Nephron (organoid): ENCODE measurements at regions not wholly inside any gene's neighbourhood (a gene's known extent, or its start where the extent isn't known, plus 50 kb on each side); places are given as distances from the start of the nearest gene placed in this dataset.

ENCODE experiments used
- H3K27ac Mint-ChIP-seq, 3 experiments: 2 replicates each; pipeline ENCODE4 v1.8.0; 2020; ENCODE audit warnings: mixed read lengths in 3 of 3, mild to moderate bottlenecking in 2 of 3, moderate library complexity in 1 of 3
- H3K27me3 Mint-ChIP-seq: 2 replicates; pipeline ENCODE4 v1.8.0; 2021; ENCODE audit warnings: low read depth, mild to moderate bottlenecking, moderate library complexity, mixed read lengths
- H3K36me3 Mint-ChIP-seq: 2 replicates; pipeline ENCODE4 v1.8.0; 2020; ENCODE audit warnings: low read depth, mixed read lengths
- H3K4me1 Mint-ChIP-seq: 2 replicates; pipeline ENCODE4 v1.8.0; 2020; ENCODE audit warnings: mixed read lengths
- H3K4me3 Mint-ChIP-seq, 3 experiments: 2 replicates each; pipeline ENCODE4 v1.8.0; 2020; ENCODE audit warnings: mild to moderate bottlenecking in 3 of 3, mixed read lengths in 3 of 3, moderate library complexity in 2 of 3
- H3K9me3 Mint-ChIP-seq: 2 replicates; pipeline ENCODE4 v1.8.0; 2020; ENCODE audit warnings: mixed read lengths
- TF ChIP-seq, protein P1 (sequence below), 3 experiments: fragments of 200-600 bp; sonication (generic); IDR thresholded peaks; one replicate each; pipeline ENCODE4 v1.5.0; 2021; ENCODE audit warnings: antibody characterized with exemption in 3 of 3; ENCODE audit not compliant: unreplicated experiment in 3 of 3

- no peaks in the 10 kb centered on the region for H3K36me3 Mint-ChIP-seq
- H3K27me3 Mint-ChIP-seq = no peaks in the 10 kb centered on the region
- H3K4me3 Mint-ChIP-seq = no peak overlapping the region
- peaks cover 7% of the 10 kb centered on the region for H3K4me1 Mint-ChIP-seq
- no peaks in the 10 kb centered on the region for H3K9me3 Mint-ChIP-seq
- no peak overlapping the region for H3K27ac Mint-ChIP-seq
- TF ChIP-seq, protein P1, sequence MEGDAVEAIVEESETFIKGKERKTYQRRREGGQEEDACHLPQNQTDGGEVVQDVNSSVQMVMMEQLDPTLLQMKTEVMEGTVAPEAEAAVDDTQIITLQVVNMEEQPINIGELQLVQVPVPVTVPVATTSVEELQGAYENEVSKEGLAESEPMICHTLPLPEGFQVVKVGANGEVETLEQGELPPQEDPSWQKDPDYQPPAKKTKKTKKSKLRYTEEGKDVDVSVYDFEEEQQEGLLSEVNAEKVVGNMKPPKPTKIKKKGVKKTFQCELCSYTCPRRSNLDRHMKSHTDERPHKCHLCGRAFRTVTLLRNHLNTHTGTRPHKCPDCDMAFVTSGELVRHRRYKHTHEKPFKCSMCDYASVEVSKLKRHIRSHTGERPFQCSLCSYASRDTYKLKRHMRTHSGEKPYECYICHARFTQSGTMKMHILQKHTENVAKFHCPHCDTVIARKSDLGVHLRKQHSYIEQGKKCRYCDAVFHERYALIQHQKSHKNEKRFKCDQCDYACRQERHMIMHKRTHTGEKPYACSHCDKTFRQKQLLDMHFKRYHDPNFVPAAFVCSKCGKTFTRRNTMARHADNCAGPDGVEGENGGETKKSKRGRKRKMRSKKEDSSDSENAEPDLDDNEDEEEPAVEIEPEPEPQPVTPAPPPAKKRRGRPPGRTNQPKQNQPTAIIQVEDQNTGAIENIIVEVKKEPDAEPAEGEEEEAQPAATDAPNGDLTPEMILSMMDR (IDR thresholded peaks at IDR 0.05; ENCODE audit: unreplicated experiment in 3 of 3) = no peak
Observed at GRCh38 chr5:164651546-164652275, 1146.3 kb downstream of the MAT2B start.

GRCh38 chr5:164652276-164652660, 1146.8 kb downstream of the MAT2B start:
- H3K4me3 Mint-ChIP-seq = no peak overlapping the region
- H3K27ac Mint-ChIP-seq = no peak overlapping the region
- no peaks in the 10 kb centered on the region for H3K27me3 Mint-ChIP-seq
- H3K36me3 Mint-ChIP-seq = no peaks in the 10 kb centered on the region
- TF ChIP-seq, protein P1 (IDR thresholded peaks at IDR 0.05; ENCODE audit: unreplicated experiment in 3 of 3) = no peak
- H3K4me1 Mint-ChIP-seq = peaks cover 7% of the 10 kb centered on the region
- H3K9me3 Mint-ChIP-seq = no peaks in the 10 kb centered on the region

GRCh38 chr5:164663198-164663989, 1158.0 kb downstream of the MAT2B start:
- TF ChIP-seq, protein P1 (IDR thresholded peaks at IDR 0.05; ENCODE audit: unreplicated experiment in 3 of 3) = no peak
- H3K4me1 Mint-ChIP-seq = peaks cover 4% of the 10 kb centered on the region
- H3K36me3 Mint-ChIP-seq = no peaks in the 10 kb centered on the region
- H3K4me3 Mint-ChIP-seq = no peak overlapping the region
- H3K9me3 Mint-ChIP-seq = no peaks in the 10 kb centered on the region
- H3K27me3 Mint-ChIP-seq = no peaks in the 10 kb centered on the region
- no peak overlapping the region for H3K27ac Mint-ChIP-seq

- Mint-ChIP-seq H3K4me1 (no peaks in the 10 kb centered on the region), H3K9me3 (no peaks in the 10 kb centered on the region), H3K36me3 (no peaks in the 10 kb centered on the region), H3K27ac (no peak overlapping the region), H3K4me3 (no peak overlapping the region), H3K27me3 (no peaks in the 10 kb centered on the region)
- TF ChIP-seq, protein P1 (IDR thresholded peaks at IDR 0.05; ENCODE audit: unreplicated experiment in 3 of 3) = no peak
Observed at GRCh38 chr5:164671640-164672039, 1166.2 kb downstream of the MAT2B start.

GRCh38 chr5:164672205-164672604, 1166.8 kb downstream of the MAT2B start:
- Mint-ChIP-seq H3K27ac (no peak overlapping the region), H3K9me3 (no peaks in the 10 kb centered on the region), H3K36me3 (no peaks in the 10 kb centered on the region), H3K4me1 (no peaks in the 10 kb centered on the region), H3K27me3 (no peaks in the 10 kb centered on the region), H3K4me3 (no peak overlapping the region)
- TF ChIP-seq, protein P1 (IDR thresholded peaks at IDR 0.05; ENCODE audit: unreplicated experiment in 3 of 3) = no peak
